ENCODE measurements at regions not wholly inside any gene's neighbourhood (a gene's known extent, or its start where the extent isn't known, plus 50 kb on each side); places are given as distances from the start of the nearest gene placed in this dataset.

DNA sequence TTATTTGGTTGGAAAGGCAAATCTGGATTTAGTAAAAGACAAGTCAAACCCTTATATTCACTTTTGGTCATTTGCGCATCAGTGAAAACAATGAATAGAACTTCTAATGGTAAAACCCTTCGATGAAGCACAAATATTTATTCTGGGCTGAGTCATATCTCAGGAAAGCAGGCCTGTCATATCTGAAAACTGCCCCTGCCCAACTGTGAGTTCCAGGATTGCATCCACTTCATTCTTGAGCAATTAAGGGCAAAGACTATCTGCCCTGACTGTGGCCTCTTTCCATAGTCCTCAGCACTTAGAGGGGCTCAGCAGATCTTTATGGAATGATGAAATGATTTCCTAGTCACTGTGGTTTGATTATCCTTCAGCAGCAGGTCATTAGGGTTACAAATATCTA lies 795.2 kb upstream of the ID2 start:
- Histone ChIP-seq H3K9me3 (peaks cover 0 to 6% (median 0%) of the 10 kb centered on the region in 4 donors), H3K4me1 (peaks cover 0 to 2% (median 0%) of the 10 kb centered on the region in 4 donors), H3K4me3 (no peak overlapping the region), H3K36me3 (no peaks in the 10 kb centered on the region), H3K27ac (no peak overlapping the region), H3K27me3 (no peaks in the 10 kb centered on the region)
- intact Hi-C loops (cut with DNase I; ENCODE audit: low total_unique reads) = no loop called here
- no peak for DNase-seq
- no peak for TF ChIP-seq POLR2AphosphoS5 (IDR thresholded peaks at IDR 0.05)
- TF ChIP-seq EP300 (IDR thresholded peaks at IDR 0.05) = no peak
- TF ChIP-seq CTCF (IDR thresholded peaks at IDR 0.05) = no peak
- no peak for TF ChIP-seq POLR2A (IDR thresholded peaks at IDR 0.05)
- 56 to 72% (median 60%) methylated on average over 2 of the region's 2 CpGs for WGBS, 5 donors

GRCh38 chr2:7887441-7887840 lies 794.4 kb upstream of the ID2 start:
- Histone ChIP-seq H3K27me3 (no peaks in the 10 kb centered on the region), H3K36me3 (no peaks in the 10 kb centered on the region), H3K4me3 (no peak overlapping the region), H3K4me1 (no peaks in the 10 kb centered on the region), H3K9me3 (peaks cover 0 to 6% (median 0%) of the 10 kb centered on the region in 4 donors), H3K27ac (no peak overlapping the region)
- WGBS, 5 donors = 88 to 96% (median 92%) methylated on average over 7 of the region's 7 CpGs
- no peak for DNase-seq
- intact Hi-C loops (cut with DNase I; ENCODE audit: low total_unique reads) = no loop called here
- TF ChIP-seq POLR2AphosphoS5 (IDR thresholded peaks at IDR 0.05) (no peak), POLR2A (IDR thresholded peaks at IDR 0.05) (no peak), CTCF (IDR thresholded peaks at IDR 0.05) (no peak)

- Histone ChIP-seq H3K27me3 (no peaks in the 10 kb centered on the region), H3K27ac (no peak overlapping the region), H3K9me3 (peaks cover 0 to 6% (median 0%) of the 10 kb centered on the region in 4 donors), H3K36me3 (no peaks in the 10 kb centered on the region), H3K4me3 (no peak overlapping the region), H3K4me1 (no peaks in the 10 kb centered on the region)
- intact Hi-C loops (cut with DNase I; ENCODE audit: low total_unique reads) = no loop called here
- WGBS, 5 donors = 75 to 87% (median 86%) methylated on average over 4 of the region's 4 CpGs
- DNase-seq = no peak
- TF ChIP-seq EP300 (IDR thresholded peaks at IDR 0.05) = no peak
Measured at GRCh38 chr2:7888876-7889275, 793.0 kb upstream of the ID2 start.

GRCh38 chr2:7891312-7891711 lies 790.5 kb upstream of the ID2 start:
- Histone ChIP-seq H3K27ac (no peak overlapping the region), H3K4me1 (no peaks in the 10 kb centered on the region), H3K9me3 (peaks cover 0 to 6% (median 0%) of the 10 kb centered on the region in 4 donors), H3K4me3 (no peak overlapping the region), H3K27me3 (no peaks in the 10 kb centered on the region), H3K36me3 (no peaks in the 10 kb centered on the region)
- DNase-seq = no peak
- WGBS, 5 donors = 87 to 98% (median 93%) methylated on average over 2 of the region's 2 CpGs
- intact Hi-C loops (cut with DNase I; ENCODE audit: low total_unique reads) = no loop called here
- TF ChIP-seq POLR2A (IDR thresholded peaks at IDR 0.05) = no peak
- TF ChIP-seq POLR2AphosphoS5 (IDR thresholded peaks at IDR 0.05) = no peak
- no peak for TF ChIP-seq EP300 (IDR thresholded peaks at IDR 0.05)
- no peak for TF ChIP-seq CTCF (IDR thresholded peaks at IDR 0.05)

GRCh38 chr2:7895289-7895688 lies 786.6 kb upstream of the ID2 start:
- 75 to 84% (median 83%) methylated on average over 3 of the region's 3 CpGs for WGBS, 5 donors
- Histone ChIP-seq H3K36me3 (no peaks in the 10 kb centered on the region), H3K27ac (no peak overlapping the region), H3K27me3 (no peaks in the 10 kb centered on the region), H3K9me3 (peaks cover 0 to 6% (median 0%) of the 10 kb centered on the region in 4 donors), H3K4me1 (peaks cover 0 to 9% (median 2%) of the 10 kb centered on the region in 4 donors), H3K4me3 (no peak overlapping the region)
- no peak for DNase-seq
- TF ChIP-seq EP300 (IDR thresholded peaks at IDR 0.05) = no peak
- no peak for TF ChIP-seq POLR2A (IDR thresholded peaks at IDR 0.05)
- TF ChIP-seq POLR2AphosphoS5 (IDR thresholded peaks at IDR 0.05) = no peak
- TF ChIP-seq CTCF (IDR thresholded peaks at IDR 0.05) = no peak
- intact Hi-C loops (cut with DNase I; ENCODE audit: low total_unique reads) = no loop called here
